HepG2 (cell line): ENCODE measurements at regions not wholly inside any gene's neighbourhood (a gene's known extent, or its start where the extent isn't known, plus 50 kb on each side); places are given as distances from the start of the nearest gene placed in this dataset.

ENCODE experiments used
- CHD2 ChIP-seq: IDR thresholded peaks from 2 replicates; pipeline ENCODE4 v1.6.1; 2011; ENCODE audit warnings: low read depth, low read length, improper control_type of control experiment
- ELF3 ChIP-seq: IDR thresholded peaks from 2 replicates; pipeline ENCODE4 v1.6.1; 2016; ENCODE audit warnings: missing genetic modification reagents, missing compliant biosample characterization
- EP300 ChIP-seq, 3 experiments: sonication (generic) in 1 of 3; formaldehyde crosslinking in 1 of 3; IDR thresholded peaks; 2 replicates each; pipeline versions ENCODE4 v1.5.1 to v1.6.1; 2011 to 2020; ENCODE audit warnings: low read depth in 2 of 3, low read length in 2 of 3, borderline replicate concordance in 1 of 3, improper control_type of control experiment in 1 of 3, mild to moderate bottlenecking in 1 of 3, missing genetic modification reagents in 1 of 3, moderate library complexity in 1 of 3
- MZF1 ChIP-seq: sonication (generic); formaldehyde crosslinking; IDR thresholded peaks from 2 replicates; pipeline ENCODE4 v1.8.1; 2023; ENCODE audit warnings: mild to moderate bottlenecking, missing genetic modification reagents, borderline replicate concordance
- PTBP1 ChIP-seq: fragments of 200-400 bp; formaldehyde crosslinking; IDR thresholded peaks from 2 replicates; pipeline ENCODE4 v1.6.1; 2018; ENCODE audit warnings: low read length, low read depth; ENCODE audit not compliant: poor library complexity, severe bottlenecking
- ZNF678 ChIP-seq: sonication (generic); formaldehyde crosslinking; IDR thresholded peaks from 2 replicates; pipeline ENCODE4 v1.4.0; 2020; ENCODE audit warnings: mild to moderate bottlenecking, missing genetic modification reagents
- ZSCAN30 ChIP-seq: sonication (generic); formaldehyde crosslinking; IDR thresholded peaks from 2 replicates; pipeline ENCODE4 v1.5.0; 2020; ENCODE audit warnings: mild to moderate bottlenecking, missing genetic modification reagents
- TF ChIP-seq, protein P1 (sequence below): IDR thresholded peaks from 2 replicates; pipeline ENCODE4 v1.6.1; 2012; ENCODE audit warnings: inconsistent platforms

- TF ChIP-seq MZF1 (CRISPR knock-in tag) (no peak), EP300 (IDR thresholded peaks at IDR 0.05; ENCODE audit: low read depth in 2 of 2, low read length in 2 of 2) (no peak), EP300 (CRISPR knock-in tag; IDR thresholded peaks at IDR 0.05; ENCODE audit: borderline replicate concordance) (no peak), ELF3 (CRISPR knock-in tag) (no peak), CHD2 (no peak), ZSCAN30 (CRISPR knock-in tag) (no peak), ZNF678 (no peak), PTBP1 (no peak)
- TF ChIP-seq, protein P1, sequence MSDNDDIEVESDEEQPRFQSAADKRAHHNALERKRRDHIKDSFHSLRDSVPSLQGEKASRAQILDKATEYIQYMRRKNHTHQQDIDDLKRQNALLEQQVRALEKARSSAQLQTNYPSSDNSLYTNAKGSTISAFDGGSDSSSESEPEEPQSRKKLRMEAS = no peak
Observed at GRCh38 chr20:60314727-60315126, 356.5 kb downstream of the CDH26 start.
